ENCODE measurements at regions not wholly inside any gene's neighbourhood (a gene's known extent, or its start where the extent isn't known, plus 50 kb on each side); places are given as distances from the start of the nearest gene placed in this dataset.
"Not testable (repeated sequence)": the region's sequence is repeated elsewhere in the genome, so short reads cannot be mapped to it uniquely, and the experiment has no call there.

GRCh38 chr2:109677121-109677731 lies 63.1 kb downstream of the SOWAHC start:
- WGBS (ENCODE audit: extremely low coverage, insufficient coverage, low lambda C conversion rate) = no CpG with 5 or more reads among the region's 7 CpGs
- not testable (repeated sequence) for H3K4me1 ChIP-seq (ENCODE audit: control insufficient read depth, low read depth, low read length); H2BK5ac ChIP-seq (ENCODE audit: low read length); H3K4ac ChIP-seq (ENCODE audit: low read depth, low read length); H4K5ac ChIP-seq (ENCODE audit: low read length); H2BK15ac ChIP-seq (replicated peaks; ENCODE audit: low read depth); H3K27ac ChIP-seq (ENCODE audit: low read depth, low read length); H2BK120ac ChIP-seq (ENCODE audit: low read depth, low read length); H3K79me2 ChIP-seq (ENCODE audit: control insufficient read depth, insufficient read depth, low read length); H2AK5ac ChIP-seq (ENCODE audit: low read length); H3K9ac ChIP-seq (ENCODE audit: low read length); H3K56ac ChIP-seq (ENCODE audit: low read length); DNase-seq; H4K8ac ChIP-seq (ENCODE audit: low read depth, low read length); H3K36me3 ChIP-seq (ENCODE audit: control insufficient read depth, insufficient read depth, low read length); H3K4me2 ChIP-seq (ENCODE audit: low read length); H3K18ac ChIP-seq (ENCODE audit: low read length); H3K23ac ChIP-seq (ENCODE audit: low read length); H3K27me3 ChIP-seq (ENCODE audit: insufficient read depth, low read length, poor library complexity); H3K4me3 ChIP-seq (ENCODE audit: low read length); H3K79me1 ChIP-seq (ENCODE audit: low read length)

GRCh38 chr2:109677835-109678580 lies 63.8 kb downstream of the SOWAHC start:
- Histone ChIP-seq H3K79me1 (ENCODE audit: low read length) (no peaks in the 10 kb centered on the region), H2BK120ac (ENCODE audit: low read depth, low read length) (no peak overlapping the region), H3K4me3 (ENCODE audit: low read length) (no peak overlapping the region), H3K4ac (ENCODE audit: low read depth, low read length) (no peak overlapping the region), H4K5ac (ENCODE audit: low read length) (no peak overlapping the region), H3K23ac (ENCODE audit: low read length) (no peak overlapping the region), H4K8ac (ENCODE audit: low read depth, low read length) (no peak overlapping the region), H3K36me3 (ENCODE audit: control insufficient read depth, insufficient read depth, low read length) (no peaks in the 10 kb centered on the region), H3K56ac (ENCODE audit: low read length) (no peak overlapping the region), H3K4me2 (ENCODE audit: low read length) (no peak overlapping the region), H3K18ac (ENCODE audit: low read length) (no peak overlapping the region), H2AK5ac (ENCODE audit: low read length) (no peak overlapping the region), H3K9ac (ENCODE audit: low read length) (no peak overlapping the region), H3K27ac (ENCODE audit: low read depth, low read length) (no peak overlapping the region), H2BK15ac (replicated peaks; ENCODE audit: low read depth) (no peak overlapping the region), H3K4me1 (ENCODE audit: control insufficient read depth, low read depth, low read length) (no peaks in the 10 kb centered on the region), H2BK5ac (ENCODE audit: low read length) (no peak overlapping the region), H3K27me3 (ENCODE audit: insufficient read depth, low read length, poor library complexity) (no peaks in the 10 kb centered on the region), H3K79me2 (ENCODE audit: control insufficient read depth, insufficient read depth, low read length) (no peaks in the 10 kb centered on the region)
- no peak for DNase-seq
- no CpG with 5 or more reads among the region's 12 CpGs for WGBS (ENCODE audit: extremely low coverage, insufficient coverage, low lambda C conversion rate)

GRCh38 chr2:109678724-109679201 lies 64.6 kb downstream of the SOWAHC start:
- H3K36me3 ChIP-seq (ENCODE audit: control insufficient read depth, insufficient read depth, low read length); H3K79me1 ChIP-seq (ENCODE audit: low read length); H2BK120ac ChIP-seq (ENCODE audit: low read depth, low read length); H3K27ac ChIP-seq (ENCODE audit: low read depth, low read length); H2BK15ac ChIP-seq (replicated peaks; ENCODE audit: low read depth); H3K56ac ChIP-seq (ENCODE audit: low read length); H3K4me3 ChIP-seq (ENCODE audit: low read length); H3K4ac ChIP-seq (ENCODE audit: low read depth, low read length); H3K79me2 ChIP-seq (ENCODE audit: control insufficient read depth, insufficient read depth, low read length); H3K18ac ChIP-seq (ENCODE audit: low read length); H3K4me2 ChIP-seq (ENCODE audit: low read length); H2BK5ac ChIP-seq (ENCODE audit: low read length); H4K8ac ChIP-seq (ENCODE audit: low read depth, low read length); H3K9ac ChIP-seq (ENCODE audit: low read length); H4K5ac ChIP-seq (ENCODE audit: low read length); DNase-seq; H3K23ac ChIP-seq (ENCODE audit: low read length); H3K27me3 ChIP-seq (ENCODE audit: insufficient read depth, low read length, poor library complexity); H3K4me1 ChIP-seq (ENCODE audit: control insufficient read depth, low read depth, low read length); H2AK5ac ChIP-seq (ENCODE audit: low read length): not testable (repeated sequence)
- no CpG with 5 or more reads among the region's 10 CpGs for WGBS (ENCODE audit: extremely low coverage, insufficient coverage, low lambda C conversion rate)

- Histone ChIP-seq H3K18ac (ENCODE audit: low read length) (no peak overlapping the region), H2AK5ac (ENCODE audit: low read length) (no peak overlapping the region), H4K5ac (ENCODE audit: low read length) (no peak overlapping the region), H3K4ac (ENCODE audit: low read depth, low read length) (no peak overlapping the region), H3K9ac (ENCODE audit: low read length) (no peak overlapping the region), H4K8ac (ENCODE audit: low read depth, low read length) (no peak overlapping the region), H3K27ac (ENCODE audit: low read depth, low read length) (no peak overlapping the region), H3K56ac (ENCODE audit: low read length) (no peak overlapping the region), H3K4me2 (ENCODE audit: low read length) (no peak overlapping the region), H3K4me3 (ENCODE audit: low read length) (no peak overlapping the region), H3K79me2 (ENCODE audit: control insufficient read depth, insufficient read depth, low read length) (no peaks in the 10 kb centered on the region), H2BK120ac (ENCODE audit: low read depth, low read length) (no peak overlapping the region), H3K79me1 (ENCODE audit: low read length) (no peaks in the 10 kb centered on the region), H3K36me3 (ENCODE audit: control insufficient read depth, insufficient read depth, low read length) (no peaks in the 10 kb centered on the region), H2BK15ac (replicated peaks; ENCODE audit: low read depth) (no peak overlapping the region), H3K23ac (ENCODE audit: low read length) (no peak overlapping the region), H3K4me1 (ENCODE audit: control insufficient read depth, low read depth, low read length) (no peaks in the 10 kb centered on the region), H2BK5ac (ENCODE audit: low read length) (no peak overlapping the region), H3K27me3 (ENCODE audit: insufficient read depth, low read length, poor library complexity) (no peaks in the 10 kb centered on the region)
- no peak for DNase-seq
- WGBS (ENCODE audit: extremely low coverage, insufficient coverage, low lambda C conversion rate) = no CpG with 5 or more reads among the region's 3 CpGs
Measured at GRCh38 chr2:109679225-109679624, 65.1 kb downstream of the SOWAHC start.

GRCh38 chr2:109679626-109680025 lies 65.5 kb downstream of the SOWAHC start:
- Histone ChIP-seq H3K79me2 (ENCODE audit: control insufficient read depth, insufficient read depth, low read length) (no peaks in the 10 kb centered on the region), H3K4ac (ENCODE audit: low read depth, low read length) (no peak overlapping the region), H3K4me1 (ENCODE audit: control insufficient read depth, low read depth, low read length) (no peaks in the 10 kb centered on the region), H3K56ac (ENCODE audit: low read length) (no peak overlapping the region), H3K79me1 (ENCODE audit: low read length) (no peaks in the 10 kb centered on the region), H3K27ac (ENCODE audit: low read depth, low read length) (no peak overlapping the region), H2BK120ac (ENCODE audit: low read depth, low read length) (no peak overlapping the region), H4K8ac (ENCODE audit: low read depth, low read length) (no peak overlapping the region), H2BK5ac (ENCODE audit: low read length) (no peak overlapping the region), H3K18ac (ENCODE audit: low read length) (no peak overlapping the region), H4K5ac (ENCODE audit: low read length) (no peak overlapping the region), H3K4me3 (ENCODE audit: low read length) (no peak overlapping the region), H3K4me2 (ENCODE audit: low read length) (no peak overlapping the region), H2AK5ac (ENCODE audit: low read length) (no peak overlapping the region), H3K23ac (ENCODE audit: low read length) (no peak overlapping the region), H3K27me3 (ENCODE audit: insufficient read depth, low read length, poor library complexity) (no peaks in the 10 kb centered on the region), H2BK15ac (replicated peaks; ENCODE audit: low read depth) (no peak overlapping the region), H3K9ac (ENCODE audit: low read length) (no peak overlapping the region), H3K36me3 (ENCODE audit: control insufficient read depth, insufficient read depth, low read length) (no peaks in the 10 kb centered on the region)
- no CpG with 5 or more reads among the region's 5 CpGs for WGBS (ENCODE audit: extremely low coverage, insufficient coverage, low lambda C conversion rate)
- no peak for DNase-seq

Data from mesendoderm (in vitro differentiated cells).